Neural cell (in vitro differentiated cells): ENCODE measurements at regions not wholly inside any gene's neighbourhood (a gene's known extent, or its start where the extent isn't known, plus 50 kb on each side); places are given as distances from the start of the nearest gene placed in this dataset.

Experiments used
- H2AFZ ChIP-seq: fragments of 200-600, 300-800 bp; sonication (generic), shearing (Covaris generic); 2 replicates; pipeline ENCODE4 v1.6.0; 2014; ENCODE audit warnings: low read depth, mild to moderate bottlenecking, antibody characterized with exemption, low read length, moderate library complexity
- H3F3A ChIP-seq: fragments of 200-600 bp; shearing (Covaris generic); 2 replicates; pipeline ENCODE4 v1.6.1; 2016; ENCODE audit warnings: mild to moderate bottlenecking, moderate library complexity, mixed read lengths, antibody characterized with exemption, low read length; ENCODE audit not compliant: insufficient read depth, poor library complexity, severe bottlenecking
- H3K27ac ChIP-seq: fragments of 200-600, 300-800 bp; sonication (generic), shearing (Covaris generic); 2 replicates; pipeline ENCODE4 v1.5.1; 2014; ENCODE audit warnings: mild to moderate bottlenecking, low read length, moderate library complexity
- H3K27me3 ChIP-seq: fragments of 300-800, 200-600 bp; sonication (generic), shearing (Covaris generic); 2 replicates; pipeline ENCODE4 v1.6.0; 2014; ENCODE audit warnings: mild to moderate bottlenecking, low read depth, low read length, moderate library complexity; ENCODE audit not compliant: insufficient read depth
- H3K36me3 ChIP-seq: fragments of 300-800, 200-600 bp; sonication (generic), shearing (Covaris generic); 2 replicates; pipeline ENCODE4 v1.5.1; 2014; ENCODE audit warnings: mild to moderate bottlenecking, antibody characterized with exemption, low read length, moderate library complexity; ENCODE audit not compliant: insufficient read depth
- H3K4me2 ChIP-seq: fragments of 300-800, 200-600 bp; sonication (generic), shearing (Covaris generic); 2 replicates; pipeline ENCODE4 v1.6.0; 2014; ENCODE audit warnings: mild to moderate bottlenecking, low read length
- H3K4me3 ChIP-seq: fragments of 300-800, 200-600 bp; sonication (generic), shearing (Covaris generic); 2 replicates; pipeline ENCODE4 v1.5.1; 2014; ENCODE audit warnings: mild to moderate bottlenecking, low read length, moderate library complexity
- H3K79me2 ChIP-seq: fragments of 200-600 bp; shearing (Covaris generic); replicated peaks from 2 replicates; pipeline ENCODE4 v1.6.0; 2014; ENCODE audit warnings: mild to moderate bottlenecking, low read length, moderate library complexity; ENCODE audit not compliant: insufficient read depth
- H3K9ac ChIP-seq: fragments of 300-800, 200-600 bp; sonication (generic), shearing (Covaris generic); 2 replicates; pipeline ENCODE4 v1.6.1; 2016; ENCODE audit warnings: mild to moderate bottlenecking, low read length, mixed read lengths
- H3K9me2 ChIP-seq: fragments of 200-600 bp; shearing (Covaris generic); 2 replicates; pipeline ENCODE4 v1.6.1; 2016; ENCODE audit warnings: mild to moderate bottlenecking, low read length, mixed read lengths; ENCODE audit not compliant: insufficient read depth
- H3K9me3 ChIP-seq: fragments of 200-600, 300-800 bp; sonication (generic), shearing (Covaris generic); 2 replicates; pipeline ENCODE4 v1.6.1; 2016; ENCODE audit warnings: mild to moderate bottlenecking, mixed run types, low read length, moderate library complexity, mixed read lengths
- H4K20me1 ChIP-seq: fragments of 200-600 bp; shearing (Covaris generic); 2 replicates; pipeline ENCODE4 v1.6.1; 2016; ENCODE audit warnings: mild to moderate bottlenecking, mixed run types; ENCODE audit not compliant: insufficient read depth
- MXI1 ChIP-seq: fragments of 450-650 bp; conservative IDR thresholded peaks from 2 replicates; pipeline ENCODE4 v1.6.1; 2014; ENCODE audit warnings: antibody characterized with exemption, mild to moderate bottlenecking; ENCODE audit not compliant: poor library complexity, severe bottlenecking
- RAD21 ChIP-seq: fragments of 450-650 bp; conservative IDR thresholded peaks from 2 replicates; pipeline ENCODE4 v1.6.1; 2014; ENCODE audit warnings: antibody characterized with exemption, mild to moderate bottlenecking, moderate library complexity
- small RNA-seq, 3 experiments: library from RNA; depleted of rRNA; stranded (forward); fragments of <200 nt; gene quantifications; one replicate each; pipeline ENCODE3, GENCODE V24; 2012
- TF ChIP-seq, protein P1 (sequence below): fragments of 450-650 bp; IDR thresholded peaks from 2 replicates; pipeline ENCODE4 v1.5.1; 2014; ENCODE audit warnings: antibody characterized with exemption, mild to moderate bottlenecking, moderate library complexity; ENCODE audit not compliant: poor library complexity, severe bottlenecking

GRCh38 chr5:37891832-37892231 lies 52.0 kb upstream of the GDNF start:
- no peak overlapping the region for H3K27ac ChIP-seq
- no peaks in the 10 kb centered on the region for H3F3A ChIP-seq
- H3K79me2 ChIP-seq = no peaks in the 10 kb centered on the region
- H4K20me1 ChIP-seq = no peaks in the 10 kb centered on the region
- no peaks in the 10 kb centered on the region for H3K9me3 ChIP-seq
- no peaks in the 10 kb centered on the region for H3K9me2 ChIP-seq
- no peak overlapping the region for H2AFZ ChIP-seq
- no peaks in the 10 kb centered on the region for H3K36me3 ChIP-seq
- H3K4me3 ChIP-seq = no peak overlapping the region
- TF ChIP-seq MXI1 = no peak
- TF ChIP-seq, protein P1, sequence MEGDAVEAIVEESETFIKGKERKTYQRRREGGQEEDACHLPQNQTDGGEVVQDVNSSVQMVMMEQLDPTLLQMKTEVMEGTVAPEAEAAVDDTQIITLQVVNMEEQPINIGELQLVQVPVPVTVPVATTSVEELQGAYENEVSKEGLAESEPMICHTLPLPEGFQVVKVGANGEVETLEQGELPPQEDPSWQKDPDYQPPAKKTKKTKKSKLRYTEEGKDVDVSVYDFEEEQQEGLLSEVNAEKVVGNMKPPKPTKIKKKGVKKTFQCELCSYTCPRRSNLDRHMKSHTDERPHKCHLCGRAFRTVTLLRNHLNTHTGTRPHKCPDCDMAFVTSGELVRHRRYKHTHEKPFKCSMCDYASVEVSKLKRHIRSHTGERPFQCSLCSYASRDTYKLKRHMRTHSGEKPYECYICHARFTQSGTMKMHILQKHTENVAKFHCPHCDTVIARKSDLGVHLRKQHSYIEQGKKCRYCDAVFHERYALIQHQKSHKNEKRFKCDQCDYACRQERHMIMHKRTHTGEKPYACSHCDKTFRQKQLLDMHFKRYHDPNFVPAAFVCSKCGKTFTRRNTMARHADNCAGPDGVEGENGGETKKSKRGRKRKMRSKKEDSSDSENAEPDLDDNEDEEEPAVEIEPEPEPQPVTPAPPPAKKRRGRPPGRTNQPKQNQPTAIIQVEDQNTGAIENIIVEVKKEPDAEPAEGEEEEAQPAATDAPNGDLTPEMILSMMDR = no peak
- H3K4me2 ChIP-seq = no peak overlapping the region
- H3K27me3 ChIP-seq = no peaks in the 10 kb centered on the region
- H3K9ac ChIP-seq = no peak overlapping the region

DNA sequence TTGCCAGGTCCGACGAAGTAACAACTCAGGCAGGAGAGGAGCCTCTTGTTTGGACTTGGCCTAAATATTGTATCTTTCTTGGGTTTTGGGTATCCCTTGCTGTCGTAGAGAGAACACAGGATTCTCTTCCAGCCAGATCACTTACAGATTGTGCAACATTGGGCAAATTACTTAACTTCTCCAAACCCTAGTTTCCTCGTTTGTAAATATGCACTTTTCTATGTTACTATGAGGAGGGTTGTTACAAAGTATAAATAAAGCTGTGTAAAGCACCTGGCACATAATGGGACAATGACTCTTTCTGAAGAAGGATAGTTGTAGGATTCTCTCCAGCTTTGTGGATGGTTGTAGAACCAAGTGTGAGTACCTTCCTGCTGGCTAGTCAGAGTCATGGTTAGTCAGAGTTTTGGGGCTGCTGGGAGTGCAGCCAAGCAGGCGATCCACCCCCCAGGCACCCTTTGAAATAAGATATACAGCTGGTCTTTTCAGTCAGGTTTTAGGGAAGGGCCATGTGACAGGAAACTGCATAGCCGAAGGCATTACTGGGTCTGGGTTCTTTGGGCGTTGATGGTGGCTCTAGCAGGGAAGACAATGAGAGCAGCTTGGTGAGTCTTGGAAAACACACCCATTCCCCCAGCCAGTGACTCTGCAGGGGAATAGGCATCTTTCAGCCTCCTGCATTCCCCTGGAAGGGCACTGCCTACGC lies 49.9 kb upstream of the GDNF start:
- Histone ChIP-seq H3K36me3 (no peaks in the 10 kb centered on the region), H3K9ac (no peak overlapping the region), H4K20me1 (no peaks in the 10 kb centered on the region), H2AFZ (no peak overlapping the region), H3F3A (no peaks in the 10 kb centered on the region), H3K9me3 (no peaks in the 10 kb centered on the region), H3K79me2 (no peaks in the 10 kb centered on the region), H3K4me3 (no peak overlapping the region), H3K27me3 (no peaks in the 10 kb centered on the region), H3K4me2 (no peak overlapping the region), H3K27ac (no peak overlapping the region), H3K9me2 (no peaks in the 10 kb centered on the region)
- no peak for TF ChIP-seq RAD21

Small RNA genes in the stretch of these regions (small RNA-seq; reads per million reads assigned to genes)
- 0 reads per million in 3 experiments for gene LINC02110
